Breast epithelium (tissue), 3 donors: ENCODE measurements at regions not wholly inside any gene's neighbourhood (a gene's known extent, or its start where the extent isn't known, plus 50 kb on each side); places are given as distances from the start of the nearest gene placed in this dataset.

Experiments used
- POLR2AphosphoS5 ChIP-seq, 3 donors: sonication (generic); formaldehyde crosslinking; IDR thresholded peaks; one replicate each; pipeline ENCODE4 v1.6.1; 2017; ENCODE audit warnings: antibody characterized with exemption in 3 of 3
- TF ChIP-seq, protein P1 (sequence below), 3 donors: fragments of 450-650 bp; IDR thresholded peaks; one replicate each; pipeline ENCODE4 v1.5.1; 2016 to 2017; ENCODE audit warnings: antibody characterized with exemption in 3 of 3, mild to moderate bottlenecking in 3 of 3, moderate library complexity in 3 of 3

DNA sequence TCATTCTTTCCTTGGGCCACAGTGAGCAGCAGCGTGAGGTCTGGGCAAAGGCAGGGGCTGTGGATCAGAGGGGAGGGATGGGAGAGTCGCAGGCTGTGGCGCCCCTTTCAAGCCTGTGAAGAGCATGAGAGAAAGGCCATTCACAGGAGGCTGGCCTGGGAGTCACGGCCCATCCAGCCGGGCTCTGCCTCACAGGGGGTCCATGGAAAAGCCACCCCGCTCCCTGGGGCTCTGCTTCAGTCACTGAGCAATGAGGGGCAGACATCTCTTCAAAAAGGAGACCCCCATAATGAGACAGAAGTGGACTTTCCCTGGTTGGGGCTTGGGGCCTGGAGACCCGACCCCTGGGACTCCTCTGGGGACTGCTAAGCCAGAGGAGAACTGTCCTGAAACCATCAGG, 117.0 kb upstream of the GSC start:
- TF ChIP-seq, protein P1, sequence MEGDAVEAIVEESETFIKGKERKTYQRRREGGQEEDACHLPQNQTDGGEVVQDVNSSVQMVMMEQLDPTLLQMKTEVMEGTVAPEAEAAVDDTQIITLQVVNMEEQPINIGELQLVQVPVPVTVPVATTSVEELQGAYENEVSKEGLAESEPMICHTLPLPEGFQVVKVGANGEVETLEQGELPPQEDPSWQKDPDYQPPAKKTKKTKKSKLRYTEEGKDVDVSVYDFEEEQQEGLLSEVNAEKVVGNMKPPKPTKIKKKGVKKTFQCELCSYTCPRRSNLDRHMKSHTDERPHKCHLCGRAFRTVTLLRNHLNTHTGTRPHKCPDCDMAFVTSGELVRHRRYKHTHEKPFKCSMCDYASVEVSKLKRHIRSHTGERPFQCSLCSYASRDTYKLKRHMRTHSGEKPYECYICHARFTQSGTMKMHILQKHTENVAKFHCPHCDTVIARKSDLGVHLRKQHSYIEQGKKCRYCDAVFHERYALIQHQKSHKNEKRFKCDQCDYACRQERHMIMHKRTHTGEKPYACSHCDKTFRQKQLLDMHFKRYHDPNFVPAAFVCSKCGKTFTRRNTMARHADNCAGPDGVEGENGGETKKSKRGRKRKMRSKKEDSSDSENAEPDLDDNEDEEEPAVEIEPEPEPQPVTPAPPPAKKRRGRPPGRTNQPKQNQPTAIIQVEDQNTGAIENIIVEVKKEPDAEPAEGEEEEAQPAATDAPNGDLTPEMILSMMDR (IDR thresholded peaks at IDR 0.05): no peak
- no peak for TF ChIP-seq POLR2AphosphoS5 (IDR thresholded peaks at IDR 0.05)
